GM21360 (cell line): ENCODE measurements at regions not wholly inside any gene's neighbourhood (a gene's known extent, or its start where the extent isn't known, plus 50 kb on each side); places are given as distances from the start of the nearest gene placed in this dataset.
"Not testable (repeated sequence)": the region's sequence is repeated elsewhere in the genome, so short reads cannot be mapped to it uniquely, and the experiment has no call there.

ENCODE experiments used
- ATAC-seq: cut with Tn5 transposase; IDR thresholded peaks from one replicate; pipeline ENCODE4 v1.9.1; 2021; ENCODE audit warnings: mild to moderate bottlenecking, moderate library complexity; ENCODE audit not compliant: unreplicated experiment

DNA sequence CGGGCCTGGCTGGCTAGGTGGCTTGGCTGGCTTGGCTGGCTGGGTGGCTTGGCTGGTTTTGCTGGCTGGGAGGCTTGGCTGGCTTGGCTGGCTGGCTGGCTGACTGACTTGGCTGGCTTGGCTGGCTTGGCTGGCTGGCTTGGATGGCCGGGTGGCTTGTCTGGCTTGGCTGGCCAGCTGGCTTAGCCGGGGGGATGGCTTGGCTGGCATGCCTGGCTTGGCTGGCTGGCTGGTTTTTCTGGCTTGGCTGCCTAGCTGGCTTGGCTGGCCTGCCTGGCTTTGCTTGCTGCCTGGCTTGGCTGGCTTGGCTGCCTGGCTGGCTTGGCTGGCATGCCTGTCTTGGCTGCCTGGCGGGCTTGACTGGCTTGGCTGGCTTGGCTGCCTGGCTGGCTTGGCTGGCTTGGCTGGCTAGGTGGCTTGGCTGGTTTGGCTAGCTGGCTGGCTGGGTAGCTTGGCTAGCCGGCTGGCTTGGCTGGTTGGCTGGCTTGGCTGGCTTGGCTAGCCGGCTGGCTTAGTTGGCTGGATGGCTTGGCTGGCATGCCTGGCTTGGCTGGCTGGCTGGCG, 2829.6 kb downstream of the RPIA start:
- ATAC-seq, result not testable (repeated sequence)

DNA sequence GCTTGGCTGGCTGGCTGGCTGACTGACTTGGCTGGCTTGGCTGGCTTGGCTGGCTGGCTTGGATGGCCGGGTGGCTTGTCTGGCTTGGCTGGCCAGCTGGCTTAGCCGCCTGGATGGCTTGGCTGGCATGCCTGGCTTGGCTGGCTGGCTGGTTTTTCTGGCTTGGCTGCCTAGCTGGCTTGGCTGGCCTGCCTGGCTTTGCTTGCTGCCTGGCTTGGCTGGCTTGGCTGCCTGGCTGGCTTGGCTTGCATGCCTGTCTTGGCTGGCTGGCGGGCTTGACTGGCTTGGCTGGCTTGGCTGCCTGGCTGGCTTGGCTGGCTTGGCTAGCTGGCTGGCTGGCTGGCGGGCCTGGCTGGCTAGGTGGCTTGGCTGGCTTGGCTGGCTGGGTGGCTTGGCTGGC, 2830.5 kb downstream of the RPIA start:
- ATAC-seq, result not testable (repeated sequence)

DNA sequence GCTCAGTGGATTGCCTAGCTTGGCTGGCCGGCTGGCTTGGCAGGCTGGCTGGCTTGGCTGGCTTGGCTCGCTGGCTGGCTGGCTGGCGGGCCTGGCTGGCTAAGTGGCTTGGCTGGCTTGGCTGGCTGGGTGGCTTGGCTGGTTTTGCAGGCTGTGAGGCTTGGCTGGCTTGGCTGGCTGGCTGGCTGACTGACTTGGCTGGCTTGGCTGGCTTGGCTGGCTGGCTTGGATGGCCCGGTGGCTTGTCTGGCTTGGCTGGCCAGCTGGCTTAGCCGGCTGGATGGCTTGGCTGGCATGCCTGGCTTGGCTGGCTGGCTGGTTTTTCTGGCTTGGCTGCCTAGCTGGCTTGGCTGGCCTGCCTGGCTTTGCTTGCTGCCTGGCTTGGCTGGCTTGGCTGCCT, 2831.4 kb downstream of the RPIA start:
- ATAC-seq, result not testable (repeated sequence)

DNA sequence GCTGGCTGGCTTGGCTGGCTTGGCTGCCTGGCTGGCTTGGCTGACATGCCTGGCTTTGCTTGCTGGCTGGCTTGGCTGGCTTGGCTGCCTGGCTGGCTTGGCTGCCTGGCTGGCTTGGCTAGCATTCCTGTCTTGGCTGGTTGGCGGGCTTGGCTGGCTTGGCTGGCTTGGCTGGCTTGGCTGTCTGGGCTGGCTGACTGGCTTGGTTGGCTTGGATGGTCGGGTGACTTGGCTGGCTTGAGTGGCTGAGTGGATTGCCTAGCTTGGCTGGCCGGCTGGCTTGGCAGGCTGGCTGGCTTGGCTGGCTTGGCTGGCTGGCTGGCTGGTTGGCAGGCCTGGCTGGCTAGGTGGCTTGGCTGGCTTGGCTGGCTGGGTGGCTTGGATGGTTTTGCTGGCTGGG, 2832.3 kb downstream of the RPIA start:
- not testable (repeated sequence) for ATAC-seq

DNA sequence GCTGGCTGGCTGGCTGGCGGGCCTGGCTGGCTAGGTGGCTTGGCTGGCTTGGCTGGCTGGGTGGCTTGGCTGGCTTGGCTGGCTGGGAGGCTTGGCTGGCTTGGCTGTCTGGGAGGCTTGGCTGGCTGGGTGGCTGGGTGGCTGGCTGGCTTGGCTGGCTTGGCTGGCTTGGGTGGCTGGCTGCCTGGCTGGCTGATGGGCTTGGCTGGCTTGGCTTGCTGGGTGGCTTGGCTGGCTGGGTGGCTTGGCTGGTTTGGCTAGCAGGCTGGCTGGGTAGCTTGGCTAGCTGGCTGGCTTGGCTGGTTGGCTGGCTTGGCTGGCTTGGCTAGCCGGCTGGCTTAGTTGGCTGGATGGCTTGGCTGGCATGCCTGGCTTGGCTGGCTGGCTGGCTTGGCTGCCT, 2834.1 kb downstream of the RPIA start:
- ATAC-seq, result not testable (repeated sequence)

DNA sequence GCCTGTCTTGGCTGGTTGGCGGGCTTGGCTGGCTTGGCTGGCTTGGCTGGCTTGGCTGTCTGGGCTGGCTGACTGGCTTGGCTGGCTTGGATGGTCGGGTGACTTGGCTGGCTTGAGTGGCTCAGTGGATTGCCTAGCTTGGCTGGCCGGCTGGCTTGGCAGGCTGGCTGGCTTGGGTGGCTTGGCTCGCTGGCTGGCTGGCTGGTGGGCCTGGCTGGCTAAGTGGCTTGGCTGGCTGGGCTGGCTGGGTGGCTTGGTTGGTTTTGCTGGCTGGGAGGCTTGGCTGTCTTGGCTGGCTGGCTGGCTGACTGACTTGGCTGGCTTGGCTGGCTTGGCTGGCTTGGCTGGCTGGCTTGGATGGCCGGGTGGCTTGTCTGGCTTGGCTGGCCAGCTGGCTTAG, 2834.6 kb downstream of the RPIA start:
- not testable (repeated sequence) for ATAC-seq

DNA sequence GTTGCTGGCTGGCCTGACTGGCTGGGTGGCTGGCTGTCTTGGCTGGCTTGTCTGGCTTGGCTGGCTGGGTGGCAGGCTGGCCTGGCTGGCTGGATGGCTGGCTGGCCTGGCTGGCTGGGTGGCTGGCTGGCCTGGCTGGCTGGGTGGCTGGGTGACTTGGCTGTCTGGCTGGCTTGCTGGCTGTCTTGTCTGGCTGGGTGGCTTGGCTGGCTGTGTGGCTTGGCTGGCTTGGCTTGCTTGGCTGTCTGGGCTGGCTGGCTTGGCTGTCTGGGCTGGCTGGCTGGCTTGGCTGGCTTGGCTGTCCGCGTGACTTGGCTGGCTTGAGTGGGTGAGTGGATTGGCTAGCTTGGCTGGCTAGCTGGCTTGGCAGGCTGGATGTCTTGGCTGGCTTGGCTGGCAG, 2835.6 kb downstream of the RPIA start:
- ATAC-seq, result not testable (repeated sequence)

DNA sequence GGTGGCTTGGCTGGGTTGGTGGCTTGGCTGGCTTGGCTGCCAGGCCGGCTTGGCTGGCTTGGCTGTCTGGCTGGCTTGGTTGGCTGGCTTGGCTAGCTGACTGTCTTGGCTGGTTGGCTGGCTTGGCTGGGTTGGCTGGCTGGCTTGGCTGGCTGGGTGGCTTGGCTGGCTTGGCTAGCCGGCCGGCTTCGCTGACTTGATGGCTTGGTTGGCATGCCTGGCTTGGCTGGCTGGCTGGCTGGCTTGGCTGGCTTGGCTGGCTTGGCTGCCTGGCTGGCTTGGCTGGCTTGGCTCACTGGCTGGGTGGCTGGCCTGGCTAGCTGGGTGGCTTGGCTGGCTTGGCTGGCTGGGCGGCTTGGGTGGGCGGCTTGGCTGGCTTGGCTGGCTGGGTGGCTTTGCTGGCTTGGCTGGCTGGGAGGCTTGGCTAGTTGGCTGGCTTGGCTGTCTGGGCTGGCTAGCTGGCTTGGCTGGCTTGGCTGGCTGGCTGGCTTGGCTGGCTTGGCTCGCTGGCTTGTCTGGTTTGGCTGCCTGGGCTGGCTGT, 2836.1 kb downstream of the RPIA start:
- not testable (repeated sequence) for ATAC-seq

DNA sequence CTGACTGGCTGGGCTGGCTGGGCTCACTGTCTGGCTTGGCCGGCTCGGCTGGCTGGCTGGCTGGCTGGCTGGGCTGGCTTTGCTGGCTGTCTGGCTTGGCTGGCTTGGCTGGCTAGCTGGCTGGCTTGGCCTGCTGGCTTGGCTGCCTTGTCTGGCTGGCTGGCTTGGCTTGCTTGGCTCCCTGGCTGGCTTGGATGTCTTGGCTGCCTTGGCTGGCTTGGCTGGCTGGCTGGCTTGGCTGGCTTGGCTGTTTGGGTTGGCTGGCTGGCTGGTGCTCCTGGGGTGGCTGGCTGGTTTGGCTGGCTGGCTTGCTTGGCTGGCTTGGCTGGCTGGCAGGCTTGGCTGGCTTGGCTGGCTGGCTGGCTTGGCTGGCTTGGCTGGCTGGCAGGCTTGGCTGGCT, 2836.9 kb downstream of the RPIA start:
- ATAC-seq, result not testable (repeated sequence)

DNA sequence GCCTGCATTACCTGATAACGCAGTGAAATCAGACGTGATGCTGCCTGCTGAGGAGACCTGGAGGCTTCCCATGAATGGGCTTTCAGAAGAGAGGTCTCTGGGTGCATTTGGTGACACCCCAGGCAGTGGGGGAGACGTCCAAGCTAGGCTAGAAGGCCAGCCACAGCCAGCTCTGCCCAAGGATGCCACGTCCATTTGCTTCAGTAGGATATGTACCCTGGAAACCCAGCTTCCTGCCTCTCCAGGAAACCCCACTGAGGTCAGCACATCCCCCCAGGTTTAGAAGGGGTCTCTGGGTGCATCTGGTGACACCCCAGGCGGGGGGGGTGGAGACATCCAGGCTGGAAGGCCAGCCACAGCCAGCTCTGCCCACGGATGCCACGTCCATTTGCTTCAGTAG, 2844.6 kb downstream of the RPIA start:
- ATAC-seq, result not testable (repeated sequence)

DNA sequence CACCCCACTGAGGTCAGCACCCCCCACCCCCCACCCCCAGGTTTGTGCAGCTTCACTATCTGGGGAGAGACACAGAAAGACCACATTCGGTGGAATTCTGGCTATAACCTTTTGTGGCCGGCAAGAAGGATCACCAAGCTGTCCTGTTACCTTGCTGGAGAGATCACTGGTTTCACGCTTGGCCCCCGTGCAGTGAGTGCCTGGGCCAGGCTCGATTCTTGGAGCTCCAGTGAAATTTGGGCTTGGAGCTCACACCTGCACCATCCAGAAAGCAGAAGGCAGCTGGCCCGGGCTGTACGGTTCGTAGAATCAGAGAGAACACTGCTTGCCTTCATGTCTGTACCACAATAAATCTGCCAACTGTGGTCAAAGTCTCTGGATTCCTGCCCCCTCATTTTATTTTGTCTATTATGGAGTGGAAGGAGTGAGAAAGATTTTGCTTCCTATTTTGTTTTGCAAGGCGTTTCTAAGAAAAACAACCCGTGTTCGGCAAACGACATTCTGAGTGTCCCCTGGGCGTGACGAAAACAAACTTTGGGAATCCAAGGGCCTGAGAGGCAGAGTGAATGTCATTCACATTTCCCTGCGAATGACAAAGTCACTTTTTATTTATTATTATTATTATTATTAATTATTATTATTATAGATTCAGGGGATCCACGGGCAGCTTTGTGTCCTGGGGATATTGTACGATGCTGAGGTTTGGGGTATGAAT, 2845.2 kb downstream of the RPIA start:
- not testable (repeated sequence) for ATAC-seq

DNA sequence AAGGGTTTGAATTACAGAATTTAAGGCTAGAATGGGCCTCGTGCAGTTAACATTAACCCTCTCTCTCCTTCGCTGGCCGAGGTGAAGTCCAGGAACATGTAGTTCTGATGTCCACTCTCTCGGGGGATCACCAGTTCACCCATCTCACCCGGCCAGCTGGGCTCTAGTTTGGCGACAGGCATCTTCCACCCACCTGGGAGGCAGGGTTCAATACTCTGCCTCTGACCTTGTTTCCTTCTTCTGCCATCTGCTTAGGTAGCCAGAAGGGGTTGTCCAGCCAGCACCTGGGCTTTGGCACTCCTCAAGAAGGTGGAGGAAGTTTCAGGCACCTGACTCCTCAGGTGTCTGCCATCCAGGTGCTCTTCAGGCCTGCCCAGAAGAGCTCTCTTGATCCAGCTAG, 2857.8 kb downstream of the RPIA start:
- not testable (repeated sequence) for ATAC-seq

DNA sequence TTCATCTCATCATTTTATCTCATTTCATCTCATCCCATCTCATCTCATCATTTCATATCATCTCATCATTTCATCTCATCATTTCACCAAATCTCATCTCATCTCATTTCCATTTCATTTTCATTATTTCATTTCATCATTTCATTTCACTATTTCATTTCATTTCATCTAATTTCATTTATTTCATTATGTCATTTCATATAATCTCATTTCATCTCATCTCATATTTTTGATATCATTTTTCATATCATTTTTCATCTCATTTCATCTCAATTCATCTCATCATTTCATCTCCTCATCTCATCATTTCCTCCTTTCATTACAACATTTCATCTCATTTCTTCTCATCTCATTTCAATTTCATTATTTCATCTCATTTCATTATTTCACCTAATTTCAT, 2866.8 kb downstream of the RPIA start:
- not testable (repeated sequence) for ATAC-seq

DNA sequence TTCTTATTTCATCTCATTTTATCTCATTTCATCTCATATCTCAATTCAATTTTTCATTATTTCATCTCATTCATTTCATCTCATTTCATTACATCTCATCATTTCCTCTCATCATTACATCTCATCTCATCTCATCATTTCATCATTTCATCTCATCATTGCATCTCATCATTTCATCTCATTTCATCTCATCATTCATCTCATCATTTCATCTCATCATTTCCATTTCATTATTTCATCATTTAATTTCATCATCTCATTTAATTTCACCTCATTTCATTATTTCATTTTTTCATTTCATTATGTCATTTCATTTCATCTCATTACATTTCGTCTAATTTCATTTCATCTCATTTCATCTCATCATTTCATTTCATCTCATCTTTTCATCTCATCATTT, 2867.8 kb downstream of the RPIA start:
- ATAC-seq, result not testable (repeated sequence)

DNA sequence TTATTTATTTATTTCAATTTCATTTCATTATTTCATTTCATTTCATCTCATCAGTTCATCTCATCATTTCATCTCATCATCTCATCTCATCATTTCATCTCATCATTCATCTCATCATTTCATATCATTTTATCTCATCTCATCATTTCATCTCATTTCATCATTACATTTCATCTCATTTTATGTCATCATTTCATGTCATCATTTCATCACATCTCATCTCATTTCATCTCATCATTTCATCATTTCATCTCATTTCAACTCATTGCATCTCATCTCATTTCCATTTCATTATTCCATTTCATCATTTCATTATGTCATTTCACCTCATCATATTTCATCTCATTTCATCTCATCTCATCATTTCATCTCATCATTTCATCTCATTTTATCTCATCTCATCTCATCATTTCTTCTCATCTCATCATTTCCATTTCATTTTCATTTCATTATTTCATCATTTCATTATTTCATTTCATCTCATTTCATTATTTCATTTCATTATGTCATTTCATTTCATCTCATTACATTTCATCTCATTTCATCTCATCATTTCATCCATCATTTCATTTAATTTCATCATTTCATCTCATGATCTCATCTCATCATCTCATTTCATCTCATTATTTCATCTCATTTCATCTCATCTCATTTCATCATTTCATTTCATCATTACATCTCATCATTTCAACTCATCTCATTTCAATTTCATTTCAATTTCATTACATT, 2868.6 kb downstream of the RPIA start:
- not testable (repeated sequence) for ATAC-seq

DNA sequence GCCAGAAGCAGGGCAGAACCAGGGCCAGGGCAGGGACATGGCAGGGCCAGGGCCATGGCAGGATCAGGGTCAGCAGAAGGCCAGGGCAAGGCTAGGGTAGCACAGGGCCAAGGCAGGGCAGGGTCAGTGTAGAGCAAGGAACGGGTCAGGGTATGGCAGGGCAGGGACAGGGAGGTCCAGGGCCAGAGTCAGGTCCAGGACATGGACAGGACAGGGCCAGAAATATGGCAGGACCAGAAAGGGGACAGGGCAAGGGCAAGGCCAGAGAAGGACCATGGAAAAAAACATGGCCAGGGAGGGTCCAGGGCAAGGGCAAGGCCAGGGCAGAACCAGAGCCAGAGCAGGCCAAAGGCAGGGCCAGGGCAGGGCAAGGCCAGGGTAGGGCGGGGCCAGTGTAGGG, 2870.7 kb downstream of the RPIA start:
- not testable (repeated sequence) for ATAC-seq

DNA sequence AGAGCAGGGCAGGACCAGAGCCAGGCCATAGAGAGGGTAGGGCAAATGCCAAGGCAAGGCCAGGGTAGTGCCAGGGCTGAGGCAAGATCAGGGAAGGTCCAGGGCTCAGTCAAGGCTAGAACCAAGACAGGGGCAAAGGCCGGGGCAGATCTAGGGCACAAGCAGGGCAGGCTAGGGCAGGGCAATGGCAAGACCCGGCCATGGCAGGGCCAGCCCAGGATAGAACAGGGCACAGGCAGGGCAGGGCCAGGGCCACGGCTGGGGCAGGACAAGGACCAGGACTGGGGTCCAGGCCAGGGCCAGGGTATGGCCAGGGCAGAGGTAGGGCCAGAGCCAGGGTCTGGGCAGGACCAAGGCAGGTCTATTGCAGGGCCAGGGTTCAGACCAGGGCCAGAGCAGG, 2873.2 kb downstream of the RPIA start:
- ATAC-seq, result not testable (repeated sequence)

DNA sequence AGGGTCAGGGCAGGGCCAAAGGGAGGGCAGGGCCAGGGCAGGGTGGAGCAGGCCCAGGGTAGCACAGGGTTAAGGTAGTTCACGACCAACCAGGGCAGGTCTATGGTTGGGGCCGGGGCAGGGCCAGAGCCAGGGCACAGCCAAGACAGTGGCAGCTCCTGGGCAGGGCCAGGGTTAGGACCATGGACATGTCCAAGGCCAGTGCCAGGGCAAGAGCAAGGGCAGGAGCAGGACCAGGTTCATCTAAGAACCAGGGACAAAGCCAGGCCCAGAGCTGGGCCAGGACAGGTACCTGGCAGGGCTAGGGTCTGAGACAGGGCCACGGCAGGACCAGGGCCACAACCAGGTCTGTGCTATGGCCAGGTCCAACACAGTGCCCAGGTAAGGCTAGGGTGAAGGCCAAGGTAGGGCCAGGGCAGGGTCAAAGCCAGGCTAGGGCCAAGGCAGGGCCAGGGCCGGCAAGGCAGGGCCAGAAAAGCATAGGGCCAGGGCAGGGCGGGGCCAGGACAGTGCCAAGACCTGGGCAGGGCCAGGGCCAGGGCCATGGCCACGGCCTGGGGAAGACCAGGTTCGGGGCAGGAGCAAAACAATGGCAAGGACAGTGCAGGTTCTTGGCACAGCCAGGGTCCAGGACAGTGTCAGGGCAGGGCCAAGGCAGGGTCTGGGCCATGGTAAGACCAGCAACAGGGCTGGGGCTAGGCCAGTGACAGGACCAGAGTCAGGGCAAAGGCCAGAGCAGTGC, 2874.4 kb downstream of the RPIA start:
- not testable (repeated sequence) for ATAC-seq

DNA sequence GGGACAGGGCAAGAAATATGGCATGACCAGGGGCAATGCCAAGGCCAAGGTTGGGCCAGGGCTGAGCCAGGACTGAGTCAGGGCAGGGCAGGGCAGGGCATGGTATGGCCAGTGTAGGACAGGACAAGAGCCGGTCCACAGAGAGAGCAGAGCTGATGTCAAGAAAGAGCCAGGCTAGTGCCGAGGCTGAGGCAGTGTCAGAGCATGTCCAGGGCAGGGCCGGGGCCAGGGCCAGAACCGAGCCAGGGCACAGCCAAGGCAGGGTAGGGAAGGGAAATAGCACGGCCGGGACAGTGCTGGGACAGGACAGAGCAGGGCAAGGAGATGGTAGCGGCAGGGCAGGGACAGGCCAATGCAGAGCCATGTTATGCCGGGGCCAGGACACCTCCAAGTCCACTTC, 2875.1 kb downstream of the RPIA start:
- not testable (repeated sequence) for ATAC-seq

DNA sequence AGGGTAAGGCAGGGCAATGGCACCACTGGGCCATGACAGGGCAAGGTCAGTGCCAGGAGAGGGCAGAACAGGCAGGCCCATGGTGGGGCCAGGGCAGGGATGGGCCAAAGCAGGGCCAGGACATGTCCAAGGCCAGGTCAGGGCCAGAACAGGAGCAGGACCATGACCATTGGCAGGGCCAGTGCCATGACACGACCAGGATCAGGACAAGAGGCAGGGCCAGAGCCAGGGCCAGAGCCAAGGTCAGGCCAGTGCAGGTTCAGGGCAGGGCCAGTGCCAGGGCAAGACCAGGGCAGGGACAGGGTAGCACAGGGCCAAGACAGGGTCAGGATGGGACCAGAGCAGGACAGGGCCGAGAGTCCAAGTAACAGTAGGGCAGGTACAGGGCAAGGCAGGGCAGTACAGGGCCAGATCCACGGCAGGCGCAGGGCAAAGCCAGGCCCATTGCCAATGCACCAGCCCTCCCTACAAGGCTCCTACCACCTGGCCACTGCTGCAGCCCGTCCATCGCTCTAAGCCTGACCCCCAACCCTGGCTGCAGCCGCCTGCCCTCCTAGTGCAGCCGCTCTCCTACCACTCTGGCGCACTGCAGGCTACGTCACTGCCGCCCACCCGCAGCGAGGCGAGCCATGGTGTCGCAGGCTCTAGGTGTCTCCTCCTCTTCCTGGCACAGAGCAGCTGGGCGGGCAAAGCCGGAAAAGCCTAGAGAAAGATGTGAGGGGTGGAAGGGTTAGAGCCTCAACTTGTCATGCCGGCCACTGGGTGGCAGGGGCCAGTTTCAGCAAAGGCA, 2876.3 kb downstream of the RPIA start:
- ATAC-seq, result not testable (repeated sequence)
